Epithelial cell of esophagus (primary cell): ENCODE measurements at regions not wholly inside any gene's neighbourhood (a gene's known extent, or its start where the extent isn't known, plus 50 kb on each side); places are given as distances from the start of the nearest gene placed in this dataset.
A peak's percentile ranks its signal among the peaks of the same experiment; 100 is the strongest.

Source experiments
- DNase-seq: peaks from one replicate; pipeline ENCODE4 v3.0.0; 2010; ENCODE audit warnings: low read depth
- H3K4me3 ChIP-seq: 2 replicates; pipeline ENCODE4 v1.5.1; 2011; ENCODE audit warnings: mild to moderate bottlenecking, low read length, control low read depth
- CTCF ChIP-seq: IDR thresholded peaks from 2 replicates; pipeline ENCODE4 v1.5.1; 2011; ENCODE audit warnings: low read depth, mild to moderate bottlenecking, low read length, control low read depth, inconsistent platforms; ENCODE audit not compliant: insufficient read depth; ENCODE audit errors: missing control alignments

DNA sequence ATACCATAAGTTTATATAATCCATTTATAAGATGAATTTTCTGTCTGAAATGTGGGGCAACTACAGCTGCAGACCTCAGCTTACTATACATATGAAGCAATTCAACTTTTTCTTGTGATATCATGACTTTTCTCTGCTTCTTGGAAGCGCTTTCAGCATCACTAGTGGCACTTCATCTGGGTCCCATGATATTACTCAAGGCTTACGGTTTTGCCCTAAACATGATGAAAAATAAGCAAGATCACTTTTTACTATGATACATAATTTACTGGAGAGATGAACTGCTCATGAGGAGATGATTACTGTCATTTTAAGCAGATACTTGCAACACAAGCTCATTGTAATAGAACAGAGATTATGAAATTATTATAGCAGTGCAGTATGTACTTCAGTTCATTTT is 258.0 kb upstream of the ZSWIM2 start:
- DNase-seq, result no peak
- no peak overlapping the region for H3K4me3 ChIP-seq
- no peak for TF ChIP-seq CTCF

- TF ChIP-seq CTCF, result no peak
- DNase-seq, result no peak
Measured at GRCh38 chr2:187105218-187105617, 256.2 kb upstream of the ZSWIM2 start.

DNA sequence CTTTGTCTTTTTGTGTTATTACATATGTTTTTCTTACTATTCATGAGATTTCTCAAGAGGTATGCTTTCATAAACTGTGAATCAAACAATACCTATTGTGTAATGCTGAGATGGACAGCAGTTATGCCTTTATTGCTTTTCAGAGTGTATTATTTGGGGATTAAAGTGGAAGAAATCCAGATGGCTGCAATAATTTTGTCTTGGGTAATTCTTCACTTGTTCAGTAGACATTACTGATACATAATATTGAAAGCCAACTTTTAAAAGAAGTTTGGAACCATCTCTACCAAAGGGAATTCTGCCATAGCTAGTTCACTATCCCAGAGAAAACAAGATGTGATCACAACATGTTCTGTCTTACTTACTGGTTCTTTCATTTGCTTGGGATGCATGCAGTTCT is 253.4 kb upstream of the ZSWIM2 start:
- no peak for TF ChIP-seq CTCF
- DNase-seq, result peak; percentile 5
- H3K4me3 ChIP-seq, result no peak overlapping the region

More at GRCh38 chr2:187105218-187105617, 256.2 kb upstream of the ZSWIM2 start:
- H3K4me3 ChIP-seq, result no peak overlapping the region

DNA sequence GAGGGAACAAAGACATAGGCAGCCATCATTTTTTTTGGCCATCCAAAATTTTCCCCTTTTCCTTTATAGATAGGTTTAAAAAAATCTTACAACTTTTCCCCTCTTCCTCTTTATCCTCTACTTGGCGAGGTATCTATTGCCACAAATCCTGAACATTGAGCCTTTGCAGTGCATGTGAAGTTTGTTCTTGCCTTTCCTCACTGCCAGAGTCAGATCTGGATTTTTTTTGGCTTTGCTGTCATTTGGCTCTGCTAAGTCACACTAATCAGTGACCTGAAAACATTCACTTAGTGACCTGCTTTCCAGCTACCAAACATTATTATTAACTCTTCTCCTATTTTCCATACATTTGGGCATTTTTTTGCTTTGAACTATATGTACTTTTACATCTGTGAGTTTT is 249.2 kb upstream of the ZSWIM2 start:
- no peak for DNase-seq
- no peak overlapping the region for H3K4me3 ChIP-seq
- no peak for TF ChIP-seq CTCF

GRCh38 chr2:187093771-187094412 is 244.9 kb upstream of the ZSWIM2 start:
- no peak overlapping the region for H3K4me3 ChIP-seq
- no peak for DNase-seq
- TF ChIP-seq CTCF, result no peak

DNA sequence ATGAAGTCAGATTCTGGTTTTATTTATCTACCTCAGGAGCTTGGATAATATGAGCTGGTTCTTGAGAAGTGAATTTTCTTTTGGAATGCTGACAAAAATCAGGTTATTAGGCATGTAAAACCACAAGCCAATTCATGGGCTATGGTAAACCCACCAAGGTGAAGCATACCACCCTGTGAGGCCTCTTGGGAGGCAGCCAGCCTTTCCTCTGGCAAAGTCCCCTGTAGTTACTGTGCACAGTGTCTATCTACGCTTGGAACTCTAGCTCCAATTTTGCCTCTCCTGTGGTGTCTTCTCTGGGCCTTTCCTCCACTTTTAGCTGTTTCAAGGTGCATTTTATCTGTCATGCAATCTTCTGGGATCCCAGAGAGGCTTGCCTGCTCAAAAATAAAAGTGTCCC is 242.7 kb upstream of the ZSWIM2 start:
- no peak overlapping the region for H3K4me3 ChIP-seq
- no peak for DNase-seq
- TF ChIP-seq CTCF, result no peak

DNA sequence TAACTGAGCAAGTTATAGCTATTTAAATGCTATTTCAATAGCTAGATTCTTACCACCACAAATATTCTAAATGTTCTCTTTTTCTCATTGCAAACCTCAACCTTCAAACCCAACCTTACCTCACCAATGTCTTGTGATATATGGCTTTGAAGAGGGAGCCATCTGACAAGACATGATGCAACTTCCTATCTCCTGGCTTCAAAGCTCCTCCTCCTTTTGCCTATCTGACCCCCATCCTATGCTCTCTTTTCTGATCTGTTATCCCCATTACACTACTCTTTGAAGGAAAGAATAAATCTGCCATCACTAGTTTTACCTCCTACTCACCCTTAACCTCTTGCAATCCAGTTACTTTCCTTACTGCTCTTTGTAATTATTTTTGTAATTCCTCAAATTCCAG is 235.6 kb upstream of the ZSWIM2 start:
- no peak overlapping the region for H3K4me3 ChIP-seq
- no peak for TF ChIP-seq CTCF
- DNase-seq, result no peak
